ENCODE measurements at regions not wholly inside any gene's neighbourhood (a gene's known extent, or its start where the extent isn't known, plus 50 kb on each side); places are given as distances from the start of the nearest gene placed in this dataset.

DNA sequence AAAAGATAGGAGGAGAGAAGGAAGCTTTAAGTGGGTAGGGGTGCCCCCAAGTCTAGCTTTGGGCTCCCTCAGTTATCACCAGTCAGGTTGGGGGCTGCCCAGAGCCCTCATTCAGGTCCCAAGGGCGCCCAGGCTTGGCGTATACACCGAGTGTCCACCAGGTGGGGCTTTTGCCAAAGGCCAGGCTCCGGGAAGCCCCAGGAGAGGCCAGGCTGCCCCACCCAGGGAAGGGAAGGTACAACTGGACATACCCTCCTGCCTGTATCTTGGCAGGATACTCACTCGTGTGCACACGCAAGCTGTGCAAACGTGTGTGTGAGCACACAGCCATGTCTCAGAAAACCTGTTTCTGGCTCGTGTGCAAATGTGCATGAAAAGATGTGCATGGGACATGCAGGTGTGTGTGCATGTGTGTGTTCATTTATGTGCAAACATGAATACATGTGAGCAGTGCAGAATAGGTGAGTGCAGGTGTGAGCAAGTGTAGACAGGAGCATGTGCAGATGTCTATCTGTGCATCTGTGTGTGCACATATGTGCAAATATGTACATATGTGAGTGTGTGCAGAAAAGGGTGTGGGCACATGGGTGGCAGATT is 103.9 kb upstream of the MYL2 start:
- peak; percentile 42 for ATAC-seq
- intact Hi-C loops (cut with DNase I) = no loop called here
- DNase-seq (ENCODE audit: low spot score) = peak; percentile 62

DNA sequence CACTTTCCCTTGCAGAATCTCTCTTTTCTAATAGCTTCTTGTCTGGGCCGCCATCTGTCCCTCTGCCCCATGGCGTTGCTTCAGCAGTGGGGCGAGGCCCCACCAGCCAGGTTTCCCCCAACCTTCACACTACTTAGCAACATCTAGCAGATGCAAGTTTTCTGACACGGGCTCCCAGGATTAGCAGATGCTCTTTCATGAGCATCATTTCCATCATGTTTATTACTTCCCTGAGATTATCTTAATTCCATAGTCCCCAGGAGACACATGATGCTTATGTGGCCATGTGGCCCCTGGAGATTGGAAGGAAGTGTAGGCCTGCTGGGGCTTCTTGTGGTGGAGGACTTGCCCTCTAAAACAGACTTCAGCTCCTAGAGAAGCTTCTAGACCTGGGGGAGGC is 102.0 kb upstream of the MYL2 start:
- intact Hi-C loops (cut with DNase I) = no loop called here
- ATAC-seq = no peak
- no peak for DNase-seq (ENCODE audit: low spot score)

GRCh38 chr12:111014547-111014946 is 94.2 kb upstream of the MYL2 start:
- intact Hi-C loops (cut with DNase I) = no loop called here
- DNase-seq (ENCODE audit: low spot score) = no peak
- ATAC-seq = no peak

DNA sequence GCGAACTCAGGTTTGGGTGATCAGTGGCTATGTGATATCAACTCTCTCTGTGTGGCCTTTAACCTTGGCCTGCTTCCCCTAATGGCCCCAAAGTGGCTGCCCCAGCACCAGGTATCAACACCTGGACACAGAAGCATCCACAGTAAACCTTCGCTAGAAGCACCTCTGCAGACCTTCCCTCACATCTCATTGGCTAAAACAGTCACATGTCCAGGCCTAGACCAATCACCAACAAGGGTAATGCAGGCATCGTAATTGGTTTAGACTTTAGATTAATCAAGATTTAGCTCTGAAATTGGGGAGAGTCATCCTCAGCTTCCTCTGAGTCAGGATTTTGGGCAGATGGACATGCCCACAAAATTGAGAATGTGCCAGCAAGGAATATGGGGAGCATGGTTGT is 92.5 kb upstream of the MYL2 start:
- ATAC-seq (no peak), DNase-seq (ENCODE audit: low spot score) (no peak)
- intact Hi-C loops (cut with DNase I) = no loop called here

GRCh38 chr12:111011999-111012600 is 91.7 kb upstream of the MYL2 start:
- intact Hi-C loops (cut with DNase I) = no loop called here
- no peak for ATAC-seq
- no peak for DNase-seq (ENCODE audit: low spot score)

DNA sequence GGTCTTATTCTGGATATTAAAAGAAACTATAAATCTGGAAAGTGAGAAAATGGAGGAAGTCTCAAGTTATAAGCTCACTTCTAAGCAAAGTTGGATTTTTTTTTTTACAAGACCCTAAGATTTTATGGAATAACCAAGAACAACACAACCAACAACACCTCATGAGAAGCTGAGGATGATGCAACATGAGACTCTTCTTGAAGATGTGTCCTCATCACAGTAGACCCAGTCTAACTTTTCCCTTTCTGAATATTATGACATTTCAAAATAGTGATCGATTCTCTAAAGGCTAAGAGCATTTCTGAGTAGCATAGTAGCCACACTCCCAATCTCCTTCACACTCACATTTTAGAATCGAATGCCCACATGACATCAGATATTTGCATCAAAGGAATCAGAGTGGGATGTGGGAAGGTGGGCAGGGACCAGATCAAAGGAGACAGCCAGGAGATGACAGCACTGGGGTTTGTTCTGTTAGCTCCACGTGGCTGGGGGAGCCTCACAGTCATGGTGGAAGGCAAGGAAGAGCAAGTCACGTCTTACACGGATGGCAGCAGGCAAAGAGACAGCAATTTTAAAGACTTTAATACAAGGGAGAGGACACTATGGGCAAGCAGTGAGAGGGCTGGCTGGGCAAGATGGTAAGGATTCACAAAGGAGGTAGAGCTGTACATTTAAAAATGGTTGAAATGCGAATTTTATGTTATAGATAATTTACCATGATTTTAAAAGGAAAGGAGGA is 90.7 kb upstream of the MYL2 start:
- ATAC-seq = no peak
- DNase-seq (ENCODE audit: low spot score) = no peak
- intact Hi-C loops (cut with DNase I) = no loop called here

- intact Hi-C loops (cut with DNase I) = no loop called here
- no peak for DNase-seq (ENCODE audit: low spot score)
- ATAC-seq = no peak
These were observed 89.7 kb upstream of the MYL2 start for GRCh38 chr12:111010061-111010460.

- DNase-seq (ENCODE audit: low spot score) (no peak), ATAC-seq (no peak)
- intact Hi-C loops (cut with DNase I) = no loop called here
These were observed 86.2 kb upstream of the MYL2 start for GRCh38 chr12:111006621-111007020.

DNA sequence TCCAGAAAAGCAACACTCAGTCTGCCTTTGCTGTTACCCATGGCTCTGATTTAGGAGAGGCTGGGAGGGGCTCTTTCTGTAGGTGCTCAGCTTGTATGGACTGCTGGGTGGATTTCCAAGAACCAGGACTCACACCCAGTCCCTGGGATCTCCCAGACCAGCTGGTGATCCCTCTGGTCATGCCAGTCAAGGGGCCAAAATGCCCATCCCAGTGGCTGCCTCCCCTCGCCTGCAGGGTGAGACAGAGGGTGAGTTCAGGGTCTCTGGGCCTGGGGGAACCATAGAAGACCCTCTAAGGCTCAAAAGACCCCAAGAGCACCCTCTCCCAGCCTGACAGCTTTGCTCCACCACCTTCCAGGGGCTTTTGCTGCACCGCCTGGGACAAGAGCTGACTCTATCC is 78.6 kb upstream of the MYL2 start:
- no peak for DNase-seq (ENCODE audit: low spot score)
- no peak for ATAC-seq
- intact Hi-C loops (cut with DNase I) = no loop called here

- DNase-seq (ENCODE audit: low spot score) (no peak), ATAC-seq (no peak)
- intact Hi-C loops (cut with DNase I) = no loop called here
These were observed 77.8 kb upstream of the MYL2 start for GRCh38 chr12:110998165-110998564.

- DNase-seq (ENCODE audit: low spot score) = no peak
- intact Hi-C loops (cut with DNase I) = no loop called here
- no peak for ATAC-seq
These were observed 76.0 kb upstream of the MYL2 start for GRCh38 chr12:110996415-110996814.

GRCh38 chr12:110995615-110996014 is 75.2 kb upstream of the MYL2 start:
- no peak for DNase-seq (ENCODE audit: low spot score)
- intact Hi-C loops (cut with DNase I) = no loop called here
- no peak for ATAC-seq

- intact Hi-C loops (cut with DNase I) = no loop called here
- ATAC-seq (no peak), DNase-seq (ENCODE audit: low spot score) (no peak)
These were observed 74.6 kb upstream of the MYL2 start for GRCh38 chr12:110995016-110995415.

- DNase-seq (ENCODE audit: low spot score) (no peak), ATAC-seq (no peak)
- intact Hi-C loops (cut with DNase I) = no loop called here
These were observed 73.1 kb upstream of the MYL2 start for GRCh38 chr12:110993434-110993833.

DNA sequence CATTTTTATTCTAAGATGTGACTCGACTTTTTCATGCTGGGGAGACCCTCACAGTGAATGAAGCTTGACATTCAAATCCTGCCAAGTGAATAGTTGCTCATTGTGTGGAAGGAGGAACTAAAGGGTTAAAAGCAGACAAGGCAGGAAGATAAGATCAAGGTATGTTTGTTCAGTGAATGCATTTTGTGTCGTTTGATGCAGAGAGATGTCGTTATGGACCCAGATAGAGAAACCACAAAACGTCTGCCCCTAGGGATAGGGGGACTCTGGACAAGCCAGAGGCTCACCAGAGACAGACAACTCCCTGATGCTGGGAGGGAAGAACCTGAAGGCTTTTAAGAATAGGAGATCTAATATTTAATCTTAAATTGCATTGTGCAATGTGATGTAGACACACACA is 72.5 kb upstream of the MYL2 start:
- DNase-seq (ENCODE audit: low spot score) (no peak), ATAC-seq (no peak)
- intact Hi-C loops (cut with DNase I) = no loop called here

DNA sequence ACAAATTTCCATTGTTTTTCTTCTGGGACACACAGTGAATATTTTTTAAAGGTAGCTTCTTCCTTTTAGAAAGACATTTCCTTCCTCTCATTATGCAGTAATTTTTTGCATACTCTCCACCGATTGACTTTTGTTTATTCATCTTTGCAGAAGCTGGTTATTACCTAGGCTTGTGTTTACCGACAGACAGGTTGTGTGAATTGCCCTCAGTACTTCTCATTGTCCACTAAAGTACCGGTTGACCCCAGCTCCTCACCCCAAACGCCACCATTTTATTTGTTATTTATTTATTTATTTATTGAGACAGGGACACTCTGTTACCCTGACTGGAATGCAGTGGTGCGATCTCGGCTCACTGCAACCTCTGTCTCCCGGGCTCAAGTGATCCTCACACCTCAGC is 63.4 kb upstream of the MYL2 start:
- DNase-seq (ENCODE audit: low spot score) = no peak
- intact Hi-C loops (cut with DNase I) = no loop called here
- ATAC-seq = no peak

DNA sequence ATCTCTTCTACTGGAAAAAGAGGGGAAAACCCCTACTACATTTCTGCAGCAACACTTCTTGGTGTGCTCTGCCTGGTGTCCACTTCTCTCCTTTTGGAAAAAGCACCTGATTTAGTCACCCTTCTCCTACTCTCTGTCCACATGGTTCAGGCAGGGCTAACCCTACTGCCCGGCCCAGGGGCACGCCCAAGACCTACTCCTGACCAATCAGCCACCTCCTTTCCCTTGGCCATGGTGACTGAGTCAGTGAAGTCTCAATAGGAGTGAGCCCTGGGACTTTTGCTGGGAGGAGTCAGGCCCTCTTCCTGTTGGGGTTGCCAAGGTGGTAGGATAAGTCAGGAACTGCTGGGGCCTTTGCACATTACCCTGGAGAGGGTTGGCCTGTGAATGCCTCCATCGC is 52.5 kb upstream of the MYL2 start:
- ATAC-seq (no peak), DNase-seq (ENCODE audit: low spot score) (no peak)
- intact Hi-C loops (cut with DNase I) = no loop called here

- intact Hi-C loops (cut with DNase I) = no loop called here
- ATAC-seq (no peak), DNase-seq (ENCODE audit: low spot score) (no peak)
These were observed 51.6 kb upstream of the MYL2 start for GRCh38 chr12:110971936-110972335.

GRCh38 chr12:110971189-110971920 is 51.0 kb upstream of the MYL2 start:
- intact Hi-C loops (cut with DNase I) = no loop called here
- no peak for ATAC-seq
- no peak for DNase-seq (ENCODE audit: low spot score)

Measured in sciatic nerve (tissue), 2 donors.